WERI-Rb-1 (cell line): ENCODE measurements at regions not wholly inside any gene's neighbourhood (a gene's known extent, or its start where the extent isn't known, plus 50 kb on each side); places are given as distances from the start of the nearest gene placed in this dataset.

Experiments used
- DNase-seq: peaks from one replicate; pipeline ENCODE4 v3.0.0-alpha.2; 2020
- H3K27ac ChIP-seq: fragments of 250-450 bp; sonication (Bioruptor Pico); 2 replicates; pipeline ENCODE4 v1.5.1; 2020; ENCODE audit warnings: mild to moderate bottlenecking, moderate library complexity
- H3K27me3 ChIP-seq: fragments of 250-450 bp; sonication (Bioruptor Pico); 2 replicates; pipeline ENCODE4 v1.5.1; 2021; ENCODE audit warnings: mild to moderate bottlenecking, low read depth, moderate library complexity; ENCODE audit not compliant: insufficient read depth, severe bottlenecking
- H3K36me3 ChIP-seq: fragments of 250-450 bp; sonication (Bioruptor Pico); 2 replicates; pipeline ENCODE4 v1.5.1; 2020; ENCODE audit warnings: mild to moderate bottlenecking, moderate library complexity
- H3K4me3 ChIP-seq: 2 replicates; pipeline ENCODE4 v1.5.1; 2011; ENCODE audit warnings: low read depth, mild to moderate bottlenecking, control low read depth, low read length
- H3K9me3 ChIP-seq: fragments of 250-450 bp; sonication (Bioruptor Pico); 2 replicates; pipeline ENCODE4 v1.5.1; 2021; ENCODE audit warnings: mild to moderate bottlenecking, moderate library complexity; ENCODE audit not compliant: severe bottlenecking
- CTCF ChIP-seq: IDR thresholded peaks from 2 replicates; pipeline ENCODE4 v1.5.1; 2011; ENCODE audit warnings: low read depth, mild to moderate bottlenecking, control low read depth, inconsistent platforms, low read length

- TF ChIP-seq CTCF, result no peak
- H3K4me3 ChIP-seq, result no peak overlapping the region
- no peak for DNase-seq
- no peaks in the 10 kb centered on the region for H3K36me3 ChIP-seq
- no peaks in the 10 kb centered on the region for H3K9me3 ChIP-seq
- peaks cover 77% of the 10 kb centered on the region for H3K27me3 ChIP-seq
- no peak overlapping the region for H3K27ac ChIP-seq
Observed at GRCh38 chr2:118569876-118570535, 277.4 kb downstream of the EN1 start.

- H3K9me3 ChIP-seq, result no peaks in the 10 kb centered on the region
- H3K27me3 ChIP-seq, result peaks cover 77% of the 10 kb centered on the region
- H3K4me3 ChIP-seq, result no peak overlapping the region
- TF ChIP-seq CTCF, result no peak
- no peak for DNase-seq
- H3K36me3 ChIP-seq, result no peaks in the 10 kb centered on the region
- H3K27ac ChIP-seq, result no peak overlapping the region
Observed at GRCh38 chr2:118568700-118569099, 278.7 kb downstream of the EN1 start.

GRCh38 chr2:118565786-118566540 lies 281.5 kb downstream of the EN1 start:
- H3K27ac ChIP-seq, result no peak overlapping the region
- no peaks in the 10 kb centered on the region for H3K36me3 ChIP-seq
- H3K9me3 ChIP-seq, result no peaks in the 10 kb centered on the region
- no peak for DNase-seq
- peaks cover 81% of the 10 kb centered on the region for H3K27me3 ChIP-seq
- no peak for TF ChIP-seq CTCF
- no peak overlapping the region for H3K4me3 ChIP-seq

GRCh38 chr2:118565301-118565700 lies 282.1 kb downstream of the EN1 start:
- no peak for TF ChIP-seq CTCF
- DNase-seq, result no peak
- H3K9me3 ChIP-seq, result no peaks in the 10 kb centered on the region

GRCh38 chr2:118562144-118562543 lies 285.3 kb downstream of the EN1 start:
- no peak for DNase-seq
- Histone ChIP-seq H3K27ac (no peak overlapping the region), H3K4me3 (no peak overlapping the region), H3K27me3 (peaks cover 73% of the 10 kb centered on the region), H3K36me3 (no peaks in the 10 kb centered on the region), H3K9me3 (no peaks in the 10 kb centered on the region)
- no peak for TF ChIP-seq CTCF

More at GRCh38 chr2:118565301-118565700, 282.1 kb downstream of the EN1 start:
- Histone ChIP-seq H3K4me3 (no peak overlapping the region), H3K27ac (no peak overlapping the region), H3K27me3 (peaks cover 78% of the 10 kb centered on the region), H3K36me3 (no peaks in the 10 kb centered on the region)
